ENCODE measurements at regions not wholly inside any gene's neighbourhood (a gene's known extent, or its start where the extent isn't known, plus 50 kb on each side); places are given as distances from the start of the nearest gene placed in this dataset.

- TF ChIP-seq, protein P1, sequence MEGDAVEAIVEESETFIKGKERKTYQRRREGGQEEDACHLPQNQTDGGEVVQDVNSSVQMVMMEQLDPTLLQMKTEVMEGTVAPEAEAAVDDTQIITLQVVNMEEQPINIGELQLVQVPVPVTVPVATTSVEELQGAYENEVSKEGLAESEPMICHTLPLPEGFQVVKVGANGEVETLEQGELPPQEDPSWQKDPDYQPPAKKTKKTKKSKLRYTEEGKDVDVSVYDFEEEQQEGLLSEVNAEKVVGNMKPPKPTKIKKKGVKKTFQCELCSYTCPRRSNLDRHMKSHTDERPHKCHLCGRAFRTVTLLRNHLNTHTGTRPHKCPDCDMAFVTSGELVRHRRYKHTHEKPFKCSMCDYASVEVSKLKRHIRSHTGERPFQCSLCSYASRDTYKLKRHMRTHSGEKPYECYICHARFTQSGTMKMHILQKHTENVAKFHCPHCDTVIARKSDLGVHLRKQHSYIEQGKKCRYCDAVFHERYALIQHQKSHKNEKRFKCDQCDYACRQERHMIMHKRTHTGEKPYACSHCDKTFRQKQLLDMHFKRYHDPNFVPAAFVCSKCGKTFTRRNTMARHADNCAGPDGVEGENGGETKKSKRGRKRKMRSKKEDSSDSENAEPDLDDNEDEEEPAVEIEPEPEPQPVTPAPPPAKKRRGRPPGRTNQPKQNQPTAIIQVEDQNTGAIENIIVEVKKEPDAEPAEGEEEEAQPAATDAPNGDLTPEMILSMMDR (IDR thresholded peaks at IDR 0.05): no peak
- TF ChIP-seq POLR2A (IDR thresholded peaks at IDR 0.05): no peak
These were observed 369.8 kb downstream of the CSNK1G3 start for GRCh38 chr5:123881759-123882244.
